ENCODE measurements at regions not wholly inside any gene's neighbourhood (a gene's known extent, or its start where the extent isn't known, plus 50 kb on each side); places are given as distances from the start of the nearest gene placed in this dataset.

DNA sequence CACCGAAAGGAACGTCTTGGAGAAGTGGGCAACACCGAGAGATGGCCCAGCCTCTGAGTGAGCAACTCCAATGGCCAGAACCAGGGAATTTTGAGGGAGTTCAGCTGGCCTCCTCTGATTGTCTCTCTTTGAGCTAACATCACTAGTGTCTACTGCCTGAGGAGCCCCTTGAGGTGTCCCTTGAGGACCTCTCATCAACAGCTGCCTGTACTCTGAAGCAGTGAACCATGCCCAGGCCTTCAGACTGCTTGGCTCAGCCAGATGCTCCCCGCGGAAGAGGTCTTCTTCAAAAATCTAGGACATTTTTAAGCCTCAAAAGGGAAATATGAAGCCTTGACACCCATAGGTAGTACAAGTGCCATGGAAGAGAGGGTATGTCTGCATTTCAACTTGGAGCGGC is 430.4 kb downstream of the TXNL1 start:
- DNase-seq: no peak
- in situ Hi-C loops (cut with MboI; ENCODE audit: low pct_unique_long_range_greater_than_20kb, low sequenced_read_pairs): no loop called here

- in situ Hi-C loops (cut with MboI; ENCODE audit: low pct_unique_long_range_greater_than_20kb, low sequenced_read_pairs): no loop called here
- no peak for DNase-seq
Measured at GRCh38 chr18:56204052-56204451, 434.3 kb downstream of the TXNL1 start.

DNA sequence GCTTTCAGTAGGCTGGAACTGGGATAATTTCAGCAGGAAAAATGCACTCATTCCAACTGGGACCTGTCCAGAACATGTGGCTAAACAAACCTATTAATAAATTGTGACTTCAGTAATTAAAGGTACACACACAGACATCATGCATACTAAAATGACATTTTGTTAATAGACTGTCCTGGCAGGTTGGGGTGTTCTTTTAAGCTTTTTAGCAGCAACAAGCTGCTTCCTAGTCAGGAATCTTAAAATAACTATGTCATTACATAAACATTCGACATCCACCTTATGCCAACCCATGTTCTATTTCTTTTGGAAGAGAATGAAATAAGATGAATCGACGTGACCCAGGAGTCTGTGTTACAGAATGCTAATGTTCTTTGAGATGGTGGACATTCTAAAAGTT is 435.7 kb downstream of the TXNL1 start:
- in situ Hi-C loops (cut with MboI; ENCODE audit: low pct_unique_long_range_greater_than_20kb, low sequenced_read_pairs): no loop called here
- no peak for DNase-seq

DNA sequence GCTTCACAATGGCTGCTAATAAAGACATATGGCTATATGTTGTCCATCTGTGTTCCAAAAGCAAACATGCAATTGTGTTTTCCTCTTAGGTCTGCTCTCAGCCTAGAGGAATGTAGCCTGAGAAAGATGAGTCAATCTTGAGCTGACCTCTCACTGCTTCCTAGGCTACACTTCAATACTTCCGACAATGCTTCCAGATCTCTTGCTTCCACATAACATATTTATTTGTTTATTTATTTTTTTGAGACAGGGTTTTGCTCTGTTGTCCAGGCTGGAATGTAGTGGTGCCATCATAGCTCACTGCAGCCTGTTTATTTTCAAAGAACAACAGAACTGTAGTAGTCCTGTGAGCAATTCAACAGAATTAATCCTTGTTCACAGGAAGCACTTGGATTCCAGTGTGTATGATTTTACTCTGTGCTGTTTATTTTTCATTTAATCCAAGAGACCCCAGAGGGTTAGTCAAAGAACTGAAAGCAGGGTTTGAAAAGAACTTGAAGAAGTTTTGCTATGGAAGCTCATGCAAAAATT is 437.9 kb downstream of the TXNL1 start:
- in situ Hi-C loops (cut with MboI; ENCODE audit: low pct_unique_long_range_greater_than_20kb, low sequenced_read_pairs): no loop called here
- DNase-seq: no peak

DNA sequence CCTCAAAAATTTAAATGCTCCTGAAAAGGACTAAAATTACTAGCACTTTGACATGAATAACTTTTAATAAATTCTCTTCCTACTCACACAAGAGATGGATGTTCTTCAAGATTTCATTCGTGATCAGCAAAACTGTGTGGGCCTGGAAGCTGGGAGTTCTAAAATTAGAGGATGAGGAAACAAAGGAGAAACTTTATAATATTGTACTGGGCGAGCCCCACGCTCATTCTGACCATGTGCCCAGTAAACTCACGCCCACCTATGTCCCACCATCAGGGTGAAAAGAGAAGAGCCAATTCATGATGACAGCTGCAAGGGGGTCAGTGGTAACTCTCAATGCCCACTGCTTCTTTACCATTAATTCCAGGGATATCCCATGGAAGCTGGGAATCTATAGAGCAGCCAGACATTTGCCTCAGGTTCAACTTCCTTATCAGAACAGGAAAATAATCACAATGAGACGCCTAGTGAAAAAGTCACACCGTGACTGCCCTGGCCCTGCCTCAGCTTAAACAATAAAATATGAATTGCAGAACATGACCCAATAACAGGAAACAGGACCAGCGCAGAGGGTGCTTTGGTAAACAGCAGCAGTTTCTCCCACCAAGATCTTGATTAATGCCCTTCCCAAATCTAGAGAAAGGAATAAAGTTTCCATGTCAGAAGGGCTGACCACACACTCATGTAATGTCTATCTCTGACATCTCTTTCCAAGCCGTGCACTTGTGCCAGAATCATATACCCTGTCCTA is 438.6 kb downstream of the TXNL1 start:
- in situ Hi-C loops (cut with MboI; ENCODE audit: low pct_unique_long_range_greater_than_20kb, low sequenced_read_pairs): no loop called here

DNA sequence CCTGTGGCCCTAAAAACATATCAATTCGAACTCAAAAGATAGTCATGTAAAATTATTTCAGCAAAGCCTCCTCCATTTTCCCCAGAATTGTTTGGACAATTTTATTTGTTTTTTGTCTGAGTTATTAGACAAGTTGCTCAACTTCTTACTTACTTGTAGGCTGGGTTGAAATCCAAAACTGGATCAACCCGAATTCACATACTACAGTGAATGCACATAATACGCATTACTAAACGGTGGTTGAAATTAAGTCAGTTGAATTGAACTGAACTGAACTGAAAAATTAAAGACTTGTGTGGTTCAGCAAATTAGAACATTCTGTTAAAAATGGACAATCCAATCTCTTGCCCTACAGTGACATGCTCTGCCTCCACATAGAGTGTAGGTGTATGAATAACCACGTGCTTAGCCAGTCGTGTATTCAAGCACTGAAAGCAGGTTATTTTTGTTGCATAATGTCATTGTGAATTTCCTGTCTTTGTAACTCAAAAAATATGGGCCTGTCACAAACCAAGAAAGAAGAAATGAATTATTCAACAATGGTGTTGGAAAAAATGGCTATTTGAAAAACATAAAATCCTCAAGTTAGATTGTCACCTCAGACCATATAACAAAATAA is 441.0 kb downstream of the TXNL1 start:
- no peak for DNase-seq
- in situ Hi-C loops (cut with MboI; ENCODE audit: low pct_unique_long_range_greater_than_20kb, low sequenced_read_pairs): no loop called here

More for the DNA sequence above, 438.6 kb downstream of the TXNL1 start:
- DNase-seq: no peak

- in situ Hi-C loops (cut with MboI; ENCODE audit: low pct_unique_long_range_greater_than_20kb, low sequenced_read_pairs): no loop called here
- DNase-seq: no peak
Measured at GRCh38 chr18:56196495-56197225, 441.7 kb downstream of the TXNL1 start.

DNA sequence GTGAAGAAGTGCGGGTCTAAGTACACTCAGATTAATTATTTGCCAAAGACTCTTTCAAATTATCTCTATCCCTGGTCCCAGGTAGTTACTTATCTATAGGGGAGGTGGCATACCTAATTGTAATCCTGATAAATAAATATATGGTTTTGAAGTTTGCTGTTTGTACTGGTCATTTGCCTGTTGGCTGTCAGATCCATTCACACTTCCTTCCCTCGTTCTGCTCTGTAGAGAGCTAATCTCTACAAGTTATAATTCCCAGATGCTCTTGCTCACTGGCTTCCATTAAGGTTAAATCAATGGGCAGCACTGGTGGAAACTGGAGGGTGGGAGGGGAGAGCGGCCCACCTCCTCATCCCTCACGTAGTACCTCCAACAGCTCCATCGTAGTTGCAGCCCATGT is 447.1 kb downstream of the TXNL1 start:
- in situ Hi-C loops (cut with MboI; ENCODE audit: low pct_unique_long_range_greater_than_20kb, low sequenced_read_pairs): no loop called here
- no peak for DNase-seq

- in situ Hi-C loops (cut with MboI; ENCODE audit: low pct_unique_long_range_greater_than_20kb, low sequenced_read_pairs): no loop called here
- no peak for DNase-seq
Measured at GRCh38 chr18:56189615-56190014, 448.8 kb downstream of the TXNL1 start.

DNA sequence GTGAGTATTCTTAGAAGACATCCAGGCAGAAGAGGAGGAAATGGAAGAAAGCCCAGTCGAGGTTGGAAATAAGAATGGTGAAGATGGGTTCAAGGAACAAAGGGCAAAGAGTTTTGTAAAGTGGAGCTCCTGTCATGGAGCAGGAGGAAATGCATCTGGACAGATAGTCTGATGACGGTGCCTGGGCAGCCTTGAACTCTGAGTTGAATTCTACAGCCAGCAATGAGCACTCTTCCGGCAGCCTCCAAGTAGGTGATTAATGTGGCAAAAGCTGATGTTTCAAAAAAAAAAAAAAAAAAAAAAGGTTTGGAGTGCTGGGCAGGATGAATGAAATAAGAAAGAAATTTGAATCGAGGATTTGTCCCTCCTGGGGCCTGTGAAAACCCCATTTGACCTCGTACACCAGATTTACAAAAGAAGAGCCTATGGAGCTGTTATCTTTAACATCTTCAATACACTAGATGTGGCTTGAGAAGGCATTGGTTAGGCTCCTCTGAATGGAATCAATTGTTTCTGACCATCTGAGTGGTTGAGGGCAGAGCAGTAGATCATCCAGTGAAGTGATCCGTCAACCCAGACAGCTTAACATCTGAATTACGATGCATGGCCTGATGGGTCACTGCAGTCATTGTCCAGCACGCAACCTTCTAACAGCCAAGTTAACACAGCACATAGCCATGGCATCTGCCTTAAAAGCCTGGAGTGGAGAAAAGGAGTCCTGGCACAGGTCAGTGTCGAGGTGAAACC is 449.7 kb downstream of the TXNL1 start:
- in situ Hi-C loops (cut with MboI; ENCODE audit: low pct_unique_long_range_greater_than_20kb, low sequenced_read_pairs): no loop called here
- DNase-seq: no peak

DNA sequence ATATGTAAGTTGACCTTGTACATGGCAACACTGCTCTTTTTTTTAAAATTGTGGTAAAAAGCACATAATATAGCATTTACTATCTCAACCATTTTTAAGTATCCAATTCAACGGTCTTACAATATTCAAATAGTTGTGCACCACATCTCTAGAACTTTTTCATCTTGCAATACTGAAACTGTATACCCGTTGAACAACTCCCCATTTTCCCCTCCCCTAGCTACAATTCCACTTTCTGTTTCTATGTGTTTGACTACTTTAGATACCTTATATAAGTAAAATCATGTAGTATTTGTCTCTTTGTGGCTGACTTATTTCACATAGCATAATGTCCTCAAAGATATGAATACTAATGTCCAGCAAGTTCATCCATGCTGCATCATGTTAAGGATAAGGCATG is 452.1 kb downstream of the TXNL1 start:
- no peak for DNase-seq
- in situ Hi-C loops (cut with MboI; ENCODE audit: low pct_unique_long_range_greater_than_20kb, low sequenced_read_pairs): no loop called here

- in situ Hi-C loops (cut with MboI; ENCODE audit: low pct_unique_long_range_greater_than_20kb, low sequenced_read_pairs): no loop called here
- DNase-seq: no peak
Measured at GRCh38 chr18:56185126-56185525, 453.3 kb downstream of the TXNL1 start.

GRCh38 chr18:56176751-56177150 is 461.6 kb downstream of the TXNL1 start:
- in situ Hi-C loops (cut with MboI; ENCODE audit: low pct_unique_long_range_greater_than_20kb, low sequenced_read_pairs): no loop called here
- no peak for DNase-seq

DNA sequence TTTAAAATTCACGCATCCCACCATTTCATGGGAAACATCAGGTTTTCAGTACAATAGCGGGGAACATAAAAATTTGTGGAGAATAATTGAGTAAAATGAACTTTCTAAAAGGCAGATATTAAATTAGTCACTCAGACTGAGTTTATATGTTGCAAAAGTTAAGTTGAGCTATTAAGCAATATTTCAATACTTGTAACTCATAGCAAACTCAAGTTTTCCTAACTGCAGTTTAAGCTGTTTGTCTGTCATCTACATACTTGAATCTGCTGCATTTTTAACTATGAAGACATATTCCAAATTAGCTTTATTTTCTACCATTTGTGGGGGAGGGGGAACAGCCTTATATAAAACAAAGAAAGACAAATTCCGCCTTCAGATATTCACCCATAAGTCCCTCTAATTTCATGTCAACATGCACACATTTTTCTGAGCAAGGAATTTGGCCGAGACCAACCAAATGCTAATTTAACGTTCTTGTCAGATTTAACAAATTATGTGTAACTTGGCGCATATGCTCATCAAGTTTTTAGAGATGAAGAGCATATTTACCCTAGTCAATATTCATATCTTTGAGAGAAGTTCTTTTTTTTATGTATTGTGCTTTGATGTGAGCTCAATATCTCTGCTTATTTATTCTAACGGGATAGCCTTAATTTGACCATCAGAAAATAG is 462.9 kb downstream of the TXNL1 start:
- in situ Hi-C loops (cut with MboI; ENCODE audit: low pct_unique_long_range_greater_than_20kb, low sequenced_read_pairs): no loop called here
- DNase-seq: no peak

DNA sequence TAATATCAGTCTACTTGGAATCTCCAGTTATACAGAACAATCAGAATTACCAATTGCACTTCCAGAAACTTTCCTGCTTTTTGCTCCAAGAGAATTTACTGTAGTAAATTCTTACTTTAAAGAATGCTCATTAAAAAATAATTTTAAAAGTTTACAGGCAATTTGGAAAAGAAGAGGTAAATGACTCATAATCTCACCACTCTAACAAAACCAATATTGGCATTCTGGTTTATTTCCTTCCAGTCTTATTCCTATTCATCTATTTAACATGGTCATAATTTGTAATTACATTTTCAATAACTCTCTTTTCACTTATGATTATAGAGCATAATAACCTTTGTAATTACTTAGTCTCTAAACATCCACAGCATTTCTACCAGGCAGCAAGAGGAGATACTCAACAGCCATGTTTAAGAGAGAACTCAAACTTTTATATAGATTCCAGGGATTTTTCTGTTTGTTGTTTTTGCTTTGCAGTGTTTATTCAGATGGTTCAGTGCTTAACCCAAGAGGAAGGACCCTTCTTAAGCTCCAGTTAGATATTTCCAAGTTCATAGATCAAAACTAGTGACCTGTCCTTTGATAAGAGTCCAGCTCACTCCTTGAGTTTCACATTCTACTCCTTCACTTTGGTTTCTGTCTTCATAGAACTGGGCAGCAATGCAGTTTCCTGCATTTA is 464.7 kb downstream of the TXNL1 start:
- no peak for DNase-seq
- in situ Hi-C loops (cut with MboI; ENCODE audit: low pct_unique_long_range_greater_than_20kb, low sequenced_read_pairs): no loop called here

- in situ Hi-C loops (cut with MboI; ENCODE audit: low pct_unique_long_range_greater_than_20kb, low sequenced_read_pairs): no loop called here
- DNase-seq: no peak
Measured at GRCh38 chr18:56172527-56172926, 465.9 kb downstream of the TXNL1 start.

DNA sequence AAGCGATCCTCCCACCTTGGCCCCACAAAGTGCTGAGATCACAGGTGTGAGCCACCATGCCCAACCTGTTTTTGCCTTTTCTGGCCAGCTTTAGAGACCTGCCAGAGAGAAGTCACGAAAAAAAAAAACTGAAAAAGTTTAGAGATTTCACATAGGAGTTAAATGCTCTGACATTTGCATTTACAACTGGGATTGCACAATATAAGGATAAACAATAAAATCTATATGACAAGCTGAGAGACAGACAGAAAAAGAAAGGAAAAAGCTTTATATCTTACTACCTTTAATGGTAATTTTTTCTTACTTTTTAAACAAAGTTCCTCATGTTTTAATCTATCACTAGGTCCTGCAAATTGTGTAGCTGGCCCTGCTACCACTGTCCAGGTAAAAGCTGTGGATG is 466.5 kb downstream of the TXNL1 start:
- DNase-seq: no peak
- in situ Hi-C loops (cut with MboI; ENCODE audit: low pct_unique_long_range_greater_than_20kb, low sequenced_read_pairs): no loop called here

- DNase-seq: no peak
- in situ Hi-C loops (cut with MboI; ENCODE audit: low pct_unique_long_range_greater_than_20kb, low sequenced_read_pairs): no loop called here
Measured at GRCh38 chr18:56168049-56168781, 470.2 kb downstream of the TXNL1 start.

Measured in KBM-7 (cell line).